ENCODE measurements at regions not wholly inside any gene's neighbourhood (a gene's known extent, or its start where the extent isn't known, plus 50 kb on each side); places are given as distances from the start of the nearest gene placed in this dataset.

- no peak for DNase-seq
Observed at GRCh38 chr3:159127021-159127392, 325.2 kb downstream of the MFSD1 start.

DNA sequence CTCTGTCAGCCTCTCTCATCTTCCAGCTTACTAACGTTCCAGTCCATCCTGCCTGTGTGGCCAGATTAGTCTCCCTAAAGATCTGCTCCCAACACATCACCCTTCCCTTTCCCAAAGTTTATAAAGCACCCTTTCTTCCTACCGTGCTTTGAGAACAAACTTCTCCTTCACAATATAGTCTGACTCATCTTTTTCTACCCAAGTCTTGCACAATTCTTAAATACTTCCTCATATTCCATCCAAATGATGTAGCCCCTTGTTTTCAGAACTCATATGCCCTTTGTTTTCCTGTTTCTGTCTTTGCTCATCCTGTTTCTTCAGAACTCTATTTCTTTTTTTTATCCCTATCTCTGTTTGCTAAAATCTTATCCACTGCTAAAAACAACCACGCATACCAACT, 326.8 kb downstream of the MFSD1 start:
- DNase-seq, result no peak

GRCh38 chr3:159130108-159130507, 328.3 kb downstream of the MFSD1 start:
- DNase-seq, result no peak

DNA sequence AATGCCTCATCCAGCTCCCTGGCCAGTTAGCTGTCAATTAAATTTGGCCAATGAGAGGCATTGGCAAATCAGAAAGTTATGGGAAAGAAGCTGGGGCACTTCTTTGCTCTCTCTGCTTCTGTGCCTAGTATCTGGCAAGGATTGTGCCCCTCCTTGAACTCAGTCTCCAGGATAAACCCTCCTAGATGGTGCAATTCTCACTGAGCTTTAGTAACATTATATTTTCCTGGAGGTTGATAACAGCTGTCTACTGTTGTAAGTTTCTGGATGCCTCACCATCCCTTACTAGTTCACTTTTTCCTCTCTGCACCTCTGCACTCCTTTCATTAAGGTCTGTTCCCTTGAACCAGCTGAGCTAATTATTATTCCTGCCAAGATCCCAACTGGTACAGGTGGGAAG, 329.5 kb downstream of the MFSD1 start:
- DNase-seq, result no peak

DNA sequence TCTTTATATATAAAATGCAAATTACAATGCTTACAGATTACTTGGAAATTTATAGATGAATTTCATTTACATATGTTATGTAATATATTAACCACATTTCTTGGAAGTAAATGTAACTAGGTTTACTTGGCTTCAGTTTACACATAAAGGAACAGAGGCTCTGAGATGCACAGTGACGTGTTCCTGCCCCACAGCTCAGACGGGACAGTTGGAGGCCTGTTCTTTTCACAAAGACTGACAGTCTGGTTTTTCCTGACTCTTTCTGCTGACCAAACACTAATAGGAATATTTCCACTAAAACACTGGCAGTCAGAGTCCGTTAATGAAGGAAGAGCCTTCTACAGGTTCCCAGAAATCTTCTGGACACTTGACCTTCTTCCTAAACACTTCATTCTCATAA, 336.1 kb downstream of the MFSD1 start:
- DNase-seq, result no peak

- DNase-seq, result no peak
Observed at GRCh38 chr3:159139326-159139725, 337.5 kb downstream of the MFSD1 start.

DNA sequence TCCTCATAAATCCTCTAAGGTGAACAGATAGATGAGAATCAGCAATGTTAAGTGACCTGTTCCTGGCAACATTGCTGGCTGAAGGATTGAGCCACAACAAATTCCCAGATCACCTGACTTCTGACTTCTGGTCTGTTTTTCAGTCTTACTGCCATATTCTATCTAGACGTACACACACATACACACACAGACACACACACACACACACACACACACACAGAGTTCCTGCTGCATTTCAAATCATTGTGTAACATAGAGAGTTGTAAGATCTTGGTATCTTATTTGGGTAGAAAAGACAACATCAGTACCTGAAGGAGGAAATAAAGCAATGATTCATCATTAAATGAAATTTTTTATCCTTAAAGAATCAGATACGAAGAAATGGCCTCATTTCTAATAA, 342.6 kb downstream of the MFSD1 start:
- DNase-seq, result no peak

- DNase-seq, result no peak
Observed at GRCh38 chr3:159144891-159145290, 343.0 kb downstream of the MFSD1 start.

DNA sequence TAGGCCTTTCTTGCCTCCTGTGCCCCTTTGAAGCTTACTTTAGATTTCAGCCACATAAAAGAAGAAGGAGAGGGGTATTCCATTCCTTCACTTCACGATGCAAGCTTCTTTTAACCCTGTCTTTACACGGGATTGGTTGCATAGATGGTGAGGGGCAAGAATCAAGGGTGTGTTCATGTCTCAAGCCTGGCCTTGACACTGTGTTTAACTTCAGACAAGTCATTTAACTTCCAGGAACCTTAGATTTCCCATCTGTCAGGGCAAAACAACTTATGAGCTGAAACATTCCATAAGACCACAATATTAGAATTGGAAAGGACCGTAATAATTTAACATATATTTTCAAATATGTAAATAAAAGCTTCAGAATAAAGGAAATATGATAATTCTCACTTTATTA, 344.5 kb downstream of the MFSD1 start:
- no peak for DNase-seq

GRCh38 chr3:159146856-159147435, 345.1 kb downstream of the MFSD1 start:
- DNase-seq, result no peak

GRCh38 chr3:159147813-159148212, 346.0 kb downstream of the MFSD1 start:
- no peak for DNase-seq

DNA sequence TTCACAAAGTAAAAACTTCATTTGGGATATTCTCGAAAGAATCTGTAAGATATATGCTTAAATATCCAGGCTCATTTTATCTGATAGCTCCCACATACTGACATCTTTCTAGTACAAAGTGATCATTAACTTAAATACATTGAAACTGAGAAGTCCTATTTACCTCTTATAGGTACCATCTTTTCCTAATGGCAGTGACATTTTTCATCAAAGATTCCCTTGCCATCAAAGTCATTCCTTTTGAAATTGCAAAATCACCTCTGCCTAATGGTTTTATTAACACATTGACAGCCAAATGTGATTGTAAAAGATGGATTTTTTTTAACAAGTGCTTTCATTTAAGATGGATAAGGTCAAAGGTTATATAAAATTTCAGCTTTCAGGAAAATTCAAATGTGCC, 346.6 kb downstream of the MFSD1 start:
- DNase-seq, result no peak

- no peak for DNase-seq
Observed at GRCh38 chr3:159149131-159149530, 347.3 kb downstream of the MFSD1 start.

GRCh38 chr3:159149633-159150032, 347.8 kb downstream of the MFSD1 start:
- no peak for DNase-seq

DNA sequence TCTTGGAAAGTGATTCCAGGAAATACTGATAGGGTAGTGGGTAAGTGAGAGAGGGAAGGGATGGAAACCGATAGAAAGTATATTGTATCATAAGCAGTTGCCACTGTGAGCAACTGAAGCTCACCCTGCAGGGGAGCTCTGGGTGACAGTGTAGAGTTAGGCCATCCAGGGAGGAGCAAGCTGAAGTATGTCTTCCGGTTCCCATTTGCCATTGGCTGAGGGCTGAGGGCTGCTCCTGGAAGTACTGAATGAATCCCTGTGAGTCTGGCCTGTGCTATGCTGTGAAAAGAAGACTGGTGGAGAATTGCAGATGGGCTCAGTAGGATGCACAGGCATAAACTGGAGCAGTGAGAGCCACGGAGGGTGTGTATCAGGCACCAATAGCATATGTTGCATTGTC, 348.3 kb downstream of the MFSD1 start:
- DNase-seq, result no peak

DNA sequence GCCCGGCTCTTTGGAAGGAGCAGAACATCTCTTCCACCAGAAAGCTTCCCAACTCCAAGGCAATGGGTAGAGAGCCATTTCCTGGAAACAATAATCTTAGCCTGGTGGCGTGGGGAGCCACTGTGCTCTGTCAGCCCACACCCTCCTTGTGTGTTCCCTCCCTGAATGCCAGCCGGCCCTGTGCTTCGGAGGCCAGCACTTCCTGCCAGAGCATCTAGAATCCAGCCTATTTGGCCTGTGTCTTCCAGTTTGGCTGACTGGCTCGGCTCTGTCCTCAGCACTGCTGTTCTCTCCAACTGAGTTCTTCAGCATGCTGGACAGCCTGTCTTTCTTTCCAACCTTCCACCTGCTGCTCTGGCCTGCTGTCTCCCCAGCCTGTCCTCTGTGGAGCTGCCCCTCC, 349.3 kb downstream of the MFSD1 start:
- no peak for DNase-seq

DNA sequence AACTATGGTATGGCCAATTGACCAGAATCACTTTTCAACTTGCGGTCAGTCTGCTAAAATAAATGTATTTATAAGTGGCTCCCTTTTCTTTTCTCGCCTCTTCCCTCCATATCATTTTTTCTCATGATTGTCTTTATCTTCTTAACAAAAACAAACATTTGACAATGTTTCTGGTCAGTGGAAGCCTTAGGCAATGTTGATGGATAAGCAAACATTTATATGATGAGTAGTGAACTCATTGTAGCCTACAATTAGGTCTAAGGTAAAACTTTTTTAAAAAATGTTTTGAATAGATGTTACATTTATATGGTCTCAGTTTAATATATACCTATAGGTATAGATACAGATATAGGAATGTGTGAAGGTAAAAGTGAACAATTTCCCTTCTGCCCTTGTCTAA, 355.4 kb downstream of the MFSD1 start:
- no peak for DNase-seq

GRCh38 chr3:159158213-159158612, 356.4 kb downstream of the MFSD1 start:
- no peak for DNase-seq

GRCh38 chr3:159158801-159159200, 356.9 kb downstream of the MFSD1 start:
- DNase-seq, result no peak

GRCh38 chr3:159159546-159159945, 357.7 kb downstream of the MFSD1 start:
- no peak for DNase-seq

GRCh38 chr3:159163656-159164055, 361.8 kb downstream of the MFSD1 start:
- DNase-seq, result no peak

DNA sequence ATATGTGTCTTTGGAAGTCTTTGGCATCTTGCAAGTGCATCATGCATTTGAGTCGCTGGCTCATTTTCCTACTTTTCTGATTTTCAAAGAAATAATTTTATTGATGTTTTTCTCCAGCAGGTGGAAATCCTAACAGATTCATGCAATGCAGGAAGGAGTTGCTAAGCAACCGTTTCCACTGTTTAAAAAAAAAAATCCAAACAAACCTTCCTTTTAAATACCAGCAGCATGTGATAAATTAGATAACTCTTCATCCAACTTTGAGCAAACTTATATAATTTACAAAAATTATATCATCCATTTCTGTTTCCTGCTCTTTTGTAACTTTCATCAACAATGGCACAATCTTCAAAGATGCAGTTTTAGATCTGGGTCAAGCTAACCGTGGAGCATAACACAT, 364.1 kb downstream of the MFSD1 start:
- DNase-seq, result no peak

DNA sequence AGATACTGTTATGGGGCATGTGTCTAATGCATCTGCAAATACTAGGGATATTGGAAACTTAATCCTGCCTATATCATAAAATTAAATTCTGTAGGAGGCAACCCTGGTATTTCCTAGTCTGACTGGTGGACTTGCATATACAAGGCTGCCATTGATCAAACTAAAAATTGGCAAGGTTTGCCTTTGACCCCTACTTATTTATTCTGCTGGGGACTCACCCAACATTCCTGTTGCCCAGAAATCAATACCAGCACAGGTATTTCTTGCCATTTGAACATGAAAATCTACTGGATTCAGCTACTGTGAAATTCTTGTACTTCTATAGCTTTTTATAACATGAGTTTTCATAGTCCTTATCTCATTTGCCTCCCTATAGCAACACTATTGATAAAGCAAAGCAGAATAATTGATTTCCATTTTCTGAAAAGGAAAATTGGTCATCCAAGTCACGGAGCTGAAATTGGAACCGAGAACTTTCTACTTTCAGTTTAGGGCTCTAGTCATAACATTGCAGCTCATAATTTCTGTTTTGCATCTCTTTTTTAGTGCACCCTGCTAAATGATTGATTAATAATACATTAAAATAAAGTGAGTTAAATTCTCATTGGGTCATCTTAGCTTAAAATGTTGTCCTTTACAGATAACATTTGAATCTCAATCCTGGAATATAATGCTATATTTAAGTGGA, 365.2 kb downstream of the MFSD1 start:
- DNase-seq, result no peak

GRCh38 chr3:159168788-159169187, 366.9 kb downstream of the MFSD1 start:
- DNase-seq, result no peak

DNA sequence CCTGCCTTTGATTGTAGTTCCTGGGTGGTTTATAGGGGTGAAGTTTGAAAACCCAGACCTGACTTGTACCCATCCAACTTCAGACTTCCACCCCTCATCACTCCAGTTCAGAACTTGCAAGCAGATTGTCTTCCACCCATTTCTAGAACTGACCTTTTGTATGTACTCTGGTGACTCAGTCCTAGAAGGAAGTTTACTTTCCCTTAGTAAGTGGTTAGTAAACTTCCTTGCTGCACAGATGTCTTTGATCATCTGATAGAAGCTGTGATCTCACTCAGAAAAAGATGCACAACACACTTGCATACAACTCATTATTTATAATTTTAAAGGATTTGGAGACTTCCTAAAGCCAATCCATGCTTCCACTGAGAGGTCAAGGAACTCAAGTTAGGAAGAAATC, 368.0 kb downstream of the MFSD1 start:
- no peak for DNase-seq
